ENCODE measurements at regions not wholly inside any gene's neighbourhood (a gene's known extent, or its start where the extent isn't known, plus 50 kb on each side); places are given as distances from the start of the nearest gene placed in this dataset.

- Histone ChIP-seq H3K9ac (ENCODE audit: extremely low read depth, low read length, poor library complexity, severe bottlenecking) (no peak overlapping the region), H3K36me3 (ENCODE audit: control insufficient read depth, insufficient read depth, low read length) (no peaks in the 10 kb centered on the region), H3K4me3 (ENCODE audit: low read length) (no peak overlapping the region), H3K27me3 (ENCODE audit: control insufficient read depth, insufficient read depth, low read length, poor library complexity, severe bottlenecking) (no peaks in the 10 kb centered on the region), H3K9me3 (ENCODE audit: control insufficient read depth, low read length) (peaks cover 5% of the 10 kb centered on the region), H3K4me1 (ENCODE audit: control insufficient read depth, insufficient read depth, low read length) (no peaks in the 10 kb centered on the region), H3K27ac (ENCODE audit: low read depth, low read length) (no peak overlapping the region)
- WGBS, 2 experiments (ENCODE audit: insufficient coverage in 1 of 2, insufficient read length in 1 of 2), result 89 to 100% methylated on average over 1 to 2 of the region's 2 CpGs
- Mint-ChIP-seq H3K27ac (no peak overlapping the region), H3K9me3 (peaks cover 5% of the 10 kb centered on the region), H3K4me1 (peaks cover 10% of the 10 kb centered on the region), H3K36me3 (ENCODE audit: low read depth) (no peaks in the 10 kb centered on the region), H3K27me3 (ENCODE audit: insufficient read depth) (peaks cover 1% of the 10 kb centered on the region), H3K4me3 (no peak overlapping the region)
- TF ChIP-seq, protein P1, sequence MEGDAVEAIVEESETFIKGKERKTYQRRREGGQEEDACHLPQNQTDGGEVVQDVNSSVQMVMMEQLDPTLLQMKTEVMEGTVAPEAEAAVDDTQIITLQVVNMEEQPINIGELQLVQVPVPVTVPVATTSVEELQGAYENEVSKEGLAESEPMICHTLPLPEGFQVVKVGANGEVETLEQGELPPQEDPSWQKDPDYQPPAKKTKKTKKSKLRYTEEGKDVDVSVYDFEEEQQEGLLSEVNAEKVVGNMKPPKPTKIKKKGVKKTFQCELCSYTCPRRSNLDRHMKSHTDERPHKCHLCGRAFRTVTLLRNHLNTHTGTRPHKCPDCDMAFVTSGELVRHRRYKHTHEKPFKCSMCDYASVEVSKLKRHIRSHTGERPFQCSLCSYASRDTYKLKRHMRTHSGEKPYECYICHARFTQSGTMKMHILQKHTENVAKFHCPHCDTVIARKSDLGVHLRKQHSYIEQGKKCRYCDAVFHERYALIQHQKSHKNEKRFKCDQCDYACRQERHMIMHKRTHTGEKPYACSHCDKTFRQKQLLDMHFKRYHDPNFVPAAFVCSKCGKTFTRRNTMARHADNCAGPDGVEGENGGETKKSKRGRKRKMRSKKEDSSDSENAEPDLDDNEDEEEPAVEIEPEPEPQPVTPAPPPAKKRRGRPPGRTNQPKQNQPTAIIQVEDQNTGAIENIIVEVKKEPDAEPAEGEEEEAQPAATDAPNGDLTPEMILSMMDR (conservative IDR thresholded peaks at IDR 0.05), result no peak
- no peak for DNase-seq
Measured at GRCh38 chr2:111642586-111643327, 241.2 kb downstream of the ANAPC1 start.

DNA sequence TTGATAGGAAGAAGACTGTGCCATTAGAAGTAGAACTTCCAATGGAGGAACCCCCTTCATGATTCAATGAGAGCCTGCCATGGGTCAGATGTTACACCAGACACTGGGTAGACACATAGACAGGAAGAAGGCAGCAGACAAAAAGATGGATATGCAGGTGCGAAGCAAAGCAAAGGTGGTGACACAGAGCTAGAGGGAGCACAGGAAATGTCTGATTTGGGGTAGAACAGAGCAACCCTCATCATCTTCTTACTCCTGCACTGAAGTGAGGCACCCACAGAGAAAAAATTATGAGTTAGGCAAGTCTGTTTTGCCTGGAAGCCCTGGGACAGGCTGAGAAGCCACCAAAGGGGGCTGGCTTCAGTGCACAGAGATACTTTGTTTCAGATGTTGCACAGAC lies 240.2 kb downstream of the ANAPC1 start:
- Histone ChIP-seq H3K9ac (ENCODE audit: extremely low read depth, low read length, poor library complexity, severe bottlenecking) (no peak overlapping the region), H3K27me3 (ENCODE audit: control insufficient read depth, insufficient read depth, low read length, poor library complexity, severe bottlenecking) (no peaks in the 10 kb centered on the region), H3K9me3 (ENCODE audit: control insufficient read depth, low read length) (peaks cover 5% of the 10 kb centered on the region), H3K4me3 (ENCODE audit: low read length) (no peak overlapping the region), H3K27ac (ENCODE audit: low read depth, low read length) (no peak overlapping the region), H3K4me1 (ENCODE audit: control insufficient read depth, insufficient read depth, low read length) (no peaks in the 10 kb centered on the region), H3K36me3 (ENCODE audit: control insufficient read depth, insufficient read depth, low read length) (no peaks in the 10 kb centered on the region)
- TF ChIP-seq, protein P1 (conservative IDR thresholded peaks at IDR 0.05), result no peak
- 83 to 95% methylated on average over 1 of the region's 1 CpG for WGBS, 2 experiments (ENCODE audit: insufficient coverage in 1 of 2, insufficient read length in 1 of 2)
- Mint-ChIP-seq H3K27ac (no peak overlapping the region), H3K4me1 (peaks cover 10% of the 10 kb centered on the region), H3K9me3 (peaks cover 5% of the 10 kb centered on the region), H3K36me3 (ENCODE audit: low read depth) (no peaks in the 10 kb centered on the region), H3K4me3 (no peak overlapping the region), H3K27me3 (ENCODE audit: insufficient read depth) (peaks cover 1% of the 10 kb centered on the region)
- no peak for DNase-seq

DNA sequence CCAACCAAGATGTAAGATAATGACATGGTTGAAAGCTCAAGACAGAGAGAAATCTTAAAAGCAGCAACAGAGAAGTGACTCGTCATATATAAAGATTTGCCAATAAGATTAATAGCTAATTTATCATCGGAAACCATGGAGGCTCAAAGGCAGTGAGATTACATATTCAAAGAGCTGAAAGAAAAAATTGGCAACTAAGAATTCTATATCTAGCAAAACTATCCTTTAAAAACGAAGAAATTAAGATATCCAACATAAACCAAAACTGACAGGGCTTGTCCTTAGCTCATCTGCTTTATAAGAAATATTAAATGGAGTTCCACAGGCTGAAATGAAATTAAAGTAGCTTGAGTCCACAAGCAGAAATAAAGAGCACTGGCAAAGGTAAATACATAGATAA lies 236.6 kb downstream of the ANAPC1 start:
- peaks cover 10% of the 10 kb centered on the region for H3K4me1 Mint-ChIP-seq
- TF ChIP-seq, protein P1 (conservative IDR thresholded peaks at IDR 0.05), result no peak

More for the DNA sequence above, 236.6 kb downstream of the ANAPC1 start:
- Histone ChIP-seq H3K4me3 (ENCODE audit: low read length) (no peak overlapping the region), H3K9me3 (ENCODE audit: control insufficient read depth, low read length) (peaks cover 5% of the 10 kb centered on the region), H3K9ac (ENCODE audit: extremely low read depth, low read length, poor library complexity, severe bottlenecking) (no peak overlapping the region), H3K4me1 (ENCODE audit: control insufficient read depth, insufficient read depth, low read length) (no peaks in the 10 kb centered on the region), H3K27ac (ENCODE audit: low read depth, low read length) (no peak overlapping the region), H3K36me3 (ENCODE audit: control insufficient read depth, insufficient read depth, low read length) (no peaks in the 10 kb centered on the region), H3K27me3 (ENCODE audit: control insufficient read depth, insufficient read depth, low read length, poor library complexity, severe bottlenecking) (no peaks in the 10 kb centered on the region)
- no peaks in the 10 kb centered on the region for H3K36me3 Mint-ChIP-seq (ENCODE audit: low read depth)
- WGBS, 2 experiments (ENCODE audit: insufficient coverage in 1 of 2, insufficient read length in 1 of 2), result 93 to 94% methylated on average over 2 to 3 of the region's 3 CpGs
- H3K27me3 Mint-ChIP-seq (ENCODE audit: insufficient read depth), result peaks cover 1% of the 10 kb centered on the region
- H3K9me3 Mint-ChIP-seq, result peaks cover 7% of the 10 kb centered on the region
- no peak overlapping the region for H3K27ac Mint-ChIP-seq
- H3K4me3 Mint-ChIP-seq, result no peak overlapping the region
- DNase-seq, result no peak
